ENCODE measurements at regions not wholly inside any gene's neighbourhood (a gene's known extent, or its start where the extent isn't known, plus 50 kb on each side); places are given as distances from the start of the nearest gene placed in this dataset.

DNA sequence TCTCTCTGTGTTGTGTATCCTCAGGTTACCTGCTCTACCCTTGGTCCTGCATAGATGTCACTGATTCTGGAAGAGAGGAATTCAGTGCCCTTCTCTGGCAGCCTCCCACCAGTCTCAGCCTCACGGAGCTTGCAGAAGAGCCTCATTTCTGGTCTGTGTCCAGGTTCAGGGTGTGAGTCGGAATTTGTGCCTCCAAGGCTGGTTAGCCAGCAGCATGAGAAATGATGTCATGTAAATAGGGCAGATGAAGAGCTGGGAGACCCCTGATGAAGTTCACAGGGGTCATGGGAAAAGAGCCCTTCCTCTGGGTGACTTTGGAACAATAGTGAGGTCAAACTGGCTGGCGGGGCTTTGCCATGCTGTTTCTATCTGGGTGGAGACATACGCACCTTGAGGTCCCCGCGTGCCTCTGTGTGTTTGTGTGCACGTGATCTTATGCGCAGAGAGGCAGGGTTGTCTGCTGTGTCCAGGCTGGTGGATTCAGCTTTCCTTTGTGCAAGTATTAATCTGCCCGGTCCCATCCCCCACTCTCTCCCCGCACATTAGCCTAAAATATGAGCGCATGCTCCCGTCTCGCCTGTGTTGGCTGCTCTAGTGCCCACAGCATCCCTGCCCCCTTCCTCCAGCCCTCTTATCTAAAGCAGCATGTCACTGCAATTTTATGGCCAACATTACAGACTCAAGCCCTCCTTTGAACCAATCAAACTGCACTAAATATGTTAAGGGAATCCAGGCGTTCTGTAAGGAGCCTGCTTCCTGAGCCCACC, 256.3 kb upstream of the ZFHX3 start:
- POLR2A ChIA-PET, result no interaction called here
- BruUV-seq (replicated peaks), result no TSS peak
- Histone ChIP-seq H3K4me2 (ENCODE audit: low read length) (no peak overlapping the region), H3K79me2 (ENCODE audit: insufficient read depth, low read length) (no peaks in the 10 kb centered on the region), H3K9ac (ENCODE audit: low read length) (no peak overlapping the region), H3K4me1 (ENCODE audit: control insufficient read depth in 1 of 2, insufficient read depth in 2 of 2, low read length in 2 of 2) (no peaks in the 10 kb centered on the region), H3K4me3 (replicated peaks in 1 of 2; ENCODE audit: low read depth in 1 of 2, low read length in 2 of 2) (no peak overlapping the region), H3K27me3 (ENCODE audit: insufficient read depth, low read length) (peaks cover 13% of the 10 kb centered on the region), H2AFZ (ENCODE audit: low read depth, low read length, poor library complexity, severe bottlenecking) (no peak overlapping the region), H4K20me1 (ENCODE audit: insufficient read depth) (no peaks in the 10 kb centered on the region), H3K9me3 (ENCODE audit: control insufficient read depth in 1 of 2, insufficient read depth in 1 of 2, low read depth in 1 of 2, low read length in 2 of 2) (no peaks in the 10 kb centered on the region), H3K36me3 (ENCODE audit: control insufficient read depth in 1 of 2, insufficient read depth in 2 of 2, low read length in 2 of 2) (no peaks in the 10 kb centered on the region), H3K27ac (ENCODE audit: low read depth, low read length) (no peak overlapping the region), H3K9me2 (ENCODE audit: insufficient read depth) (no peaks in the 10 kb centered on the region)
- TF ChIP-seq JUND (IDR thresholded peaks at IDR 0.05) (no peak), CBX3 (IDR thresholded peaks at IDR 0.05; ENCODE audit: low read depth) (no peak), ELF1 (IDR thresholded peaks at IDR 0.05; ENCODE audit: borderline replicate concordance, low read depth) (no peak), TCF7L2 (IDR thresholded peaks at IDR 0.05; ENCODE audit: borderline replicate concordance, extremely low read depth, insufficient read depth, insufficient read length) (no peak), EGR1 (IDR thresholded peaks at IDR 0.05; ENCODE audit: low read depth) (no peak)
- TF ChIP-seq, protein P1, sequence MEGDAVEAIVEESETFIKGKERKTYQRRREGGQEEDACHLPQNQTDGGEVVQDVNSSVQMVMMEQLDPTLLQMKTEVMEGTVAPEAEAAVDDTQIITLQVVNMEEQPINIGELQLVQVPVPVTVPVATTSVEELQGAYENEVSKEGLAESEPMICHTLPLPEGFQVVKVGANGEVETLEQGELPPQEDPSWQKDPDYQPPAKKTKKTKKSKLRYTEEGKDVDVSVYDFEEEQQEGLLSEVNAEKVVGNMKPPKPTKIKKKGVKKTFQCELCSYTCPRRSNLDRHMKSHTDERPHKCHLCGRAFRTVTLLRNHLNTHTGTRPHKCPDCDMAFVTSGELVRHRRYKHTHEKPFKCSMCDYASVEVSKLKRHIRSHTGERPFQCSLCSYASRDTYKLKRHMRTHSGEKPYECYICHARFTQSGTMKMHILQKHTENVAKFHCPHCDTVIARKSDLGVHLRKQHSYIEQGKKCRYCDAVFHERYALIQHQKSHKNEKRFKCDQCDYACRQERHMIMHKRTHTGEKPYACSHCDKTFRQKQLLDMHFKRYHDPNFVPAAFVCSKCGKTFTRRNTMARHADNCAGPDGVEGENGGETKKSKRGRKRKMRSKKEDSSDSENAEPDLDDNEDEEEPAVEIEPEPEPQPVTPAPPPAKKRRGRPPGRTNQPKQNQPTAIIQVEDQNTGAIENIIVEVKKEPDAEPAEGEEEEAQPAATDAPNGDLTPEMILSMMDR (IDR thresholded peaks at IDR 0.05 in 2 of 3, conservative IDR thresholded peaks at IDR 0.05 in 1 of 3; ENCODE audit: borderline replicate concordance in 1 of 3, insufficient read depth in 1 of 3, low read depth in 2 of 3, low read length in 2 of 3), result no peak
- TF ChIP-seq, protein P2, sequence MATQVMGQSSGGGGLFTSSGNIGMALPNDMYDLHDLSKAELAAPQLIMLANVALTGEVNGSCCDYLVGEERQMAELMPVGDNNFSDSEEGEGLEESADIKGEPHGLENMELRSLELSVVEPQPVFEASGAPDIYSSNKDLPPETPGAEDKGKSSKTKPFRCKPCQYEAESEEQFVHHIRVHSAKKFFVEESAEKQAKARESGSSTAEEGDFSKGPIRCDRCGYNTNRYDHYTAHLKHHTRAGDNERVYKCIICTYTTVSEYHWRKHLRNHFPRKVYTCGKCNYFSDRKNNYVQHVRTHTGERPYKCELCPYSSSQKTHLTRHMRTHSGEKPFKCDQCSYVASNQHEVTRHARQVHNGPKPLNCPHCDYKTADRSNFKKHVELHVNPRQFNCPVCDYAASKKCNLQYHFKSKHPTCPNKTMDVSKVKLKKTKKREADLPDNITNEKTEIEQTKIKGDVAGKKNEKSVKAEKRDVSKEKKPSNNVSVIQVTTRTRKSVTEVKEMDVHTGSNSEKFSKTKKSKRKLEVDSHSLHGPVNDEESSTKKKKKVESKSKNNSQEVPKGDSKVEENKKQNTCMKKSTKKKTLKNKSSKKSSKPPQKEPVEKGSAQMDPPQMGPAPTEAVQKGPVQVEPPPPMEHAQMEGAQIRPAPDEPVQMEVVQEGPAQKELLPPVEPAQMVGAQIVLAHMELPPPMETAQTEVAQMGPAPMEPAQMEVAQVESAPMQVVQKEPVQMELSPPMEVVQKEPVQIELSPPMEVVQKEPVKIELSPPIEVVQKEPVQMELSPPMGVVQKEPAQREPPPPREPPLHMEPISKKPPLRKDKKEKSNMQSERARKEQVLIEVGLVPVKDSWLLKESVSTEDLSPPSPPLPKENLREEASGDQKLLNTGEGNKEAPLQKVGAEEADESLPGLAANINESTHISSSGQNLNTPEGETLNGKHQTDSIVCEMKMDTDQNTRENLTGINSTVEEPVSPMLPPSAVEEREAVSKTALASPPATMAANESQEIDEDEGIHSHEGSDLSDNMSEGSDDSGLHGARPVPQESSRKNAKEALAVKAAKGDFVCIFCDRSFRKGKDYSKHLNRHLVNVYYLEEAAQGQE (IDR thresholded peaks at IDR 0.05; ENCODE audit: low read depth), result no peak
- RAD21 ChIA-PET (ENCODE audit: low non-redundant PET in 1 of 2, low total read pairs in 2 of 2, uncharacterized antibody in 2 of 2, unreplicated experiment in 2 of 2), result no interaction called here
- ATAC-seq, result no peak
- intact Hi-C loops (cut with micrococcal nuclease), result no loop called here
- CTCF ChIA-PET, result no interaction called here
- no peak for DNase-seq (ENCODE audit: low read depth, low spot score)
